Esophagus mucosa (tissue), 1 donor: ENCODE measurements at regions not wholly inside any gene's neighbourhood (a gene's known extent, or its start where the extent isn't known, plus 50 kb on each side); places are given as distances from the start of the nearest gene placed in this dataset.

Experiments
- ATAC-seq: fragments of 200-7000 bp; cut with Tn5 transposase; one replicate; pipeline ENCODE4 v1.9.1; 2020
- donor health status: DM: yes; HTN: yes; CAD: no.

DNA sequence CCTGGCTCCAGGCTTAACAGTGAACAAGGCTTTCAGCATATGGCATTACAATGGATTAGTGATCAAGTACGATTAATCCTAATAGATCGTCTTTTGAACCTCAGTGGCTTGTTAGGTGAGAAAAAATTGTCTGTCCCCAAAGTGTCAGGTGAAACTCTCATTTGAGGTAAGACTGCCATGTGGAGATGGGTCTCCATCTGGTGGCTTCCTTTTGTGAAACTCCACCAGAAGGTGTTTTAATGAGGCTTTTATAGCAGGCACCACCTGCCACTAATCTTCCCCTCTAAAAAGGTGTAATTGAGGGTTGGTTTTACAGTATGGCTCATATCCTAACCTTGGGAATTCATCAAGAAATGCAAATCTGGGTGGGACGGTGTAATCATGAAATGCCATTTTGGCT, 471.1 kb upstream of the MPDZ start:
- no peak for ATAC-seq

GRCh38 chr9:13750061-13750460, 470.6 kb upstream of the MPDZ start:
- ATAC-seq = no peak

- no peak for ATAC-seq
These were observed 467.4 kb upstream of the MPDZ start for GRCh38 chr9:13746876-13747275.

- no peak for ATAC-seq
These were observed 464.9 kb upstream of the MPDZ start for GRCh38 chr9:13744261-13744901.

DNA sequence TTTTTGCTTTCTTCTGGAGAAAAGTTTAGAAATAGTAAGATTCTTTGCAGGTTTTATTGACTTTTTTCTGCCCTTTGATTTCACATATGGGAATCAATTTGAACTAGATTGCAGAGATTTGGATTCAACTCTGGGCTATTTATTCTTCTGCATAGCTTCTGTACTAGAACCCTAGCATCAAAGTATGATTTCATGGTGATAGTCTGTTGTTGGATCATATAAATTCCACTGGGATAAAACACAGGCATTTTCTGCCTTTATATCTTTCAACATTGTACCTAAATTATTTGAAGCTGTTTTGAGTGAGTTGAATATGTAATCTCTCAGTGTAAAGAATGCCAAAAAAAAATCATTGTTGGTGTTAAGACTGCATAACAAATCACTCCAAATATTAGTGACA, 458.4 kb upstream of the MPDZ start:
- no peak for ATAC-seq

DNA sequence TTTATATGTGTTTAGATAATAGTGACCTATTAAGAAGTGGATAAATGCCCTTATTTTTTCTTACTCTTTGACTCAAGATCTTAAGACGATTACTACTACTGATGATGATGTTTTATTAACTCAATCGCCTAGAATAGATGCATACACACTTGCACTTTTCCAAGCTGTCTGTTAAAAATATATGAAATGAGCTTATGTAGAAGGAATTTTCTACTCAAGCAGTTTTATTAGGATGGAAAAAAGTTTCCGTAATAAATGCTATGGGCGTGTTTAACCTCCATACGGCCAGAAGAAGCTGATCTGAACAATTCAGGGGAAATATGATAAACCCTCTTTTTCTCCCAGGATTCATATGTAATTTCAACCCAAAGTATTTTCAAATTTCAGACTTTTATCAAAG, 455.7 kb upstream of the MPDZ start:
- no peak for ATAC-seq

DNA sequence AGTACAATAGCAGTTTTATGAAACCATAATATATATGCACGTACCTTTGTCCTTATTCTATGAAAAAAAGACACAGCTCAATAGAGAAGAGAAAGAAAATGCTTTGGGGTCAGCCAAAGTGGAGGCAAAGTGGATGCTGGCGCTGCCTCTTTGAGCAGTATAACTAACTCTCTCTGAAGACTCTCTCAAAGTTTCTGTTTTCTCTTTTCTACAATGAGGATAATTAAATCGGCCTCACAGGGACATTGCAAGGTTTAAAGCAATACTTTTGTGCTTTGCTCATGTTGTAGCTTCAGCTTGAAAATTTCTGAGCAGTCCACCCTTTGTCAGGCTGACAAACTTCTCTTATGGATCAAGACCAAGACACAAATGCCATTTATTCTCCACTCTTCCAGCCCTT, 455.1 kb upstream of the MPDZ start:
- ATAC-seq = no peak

DNA sequence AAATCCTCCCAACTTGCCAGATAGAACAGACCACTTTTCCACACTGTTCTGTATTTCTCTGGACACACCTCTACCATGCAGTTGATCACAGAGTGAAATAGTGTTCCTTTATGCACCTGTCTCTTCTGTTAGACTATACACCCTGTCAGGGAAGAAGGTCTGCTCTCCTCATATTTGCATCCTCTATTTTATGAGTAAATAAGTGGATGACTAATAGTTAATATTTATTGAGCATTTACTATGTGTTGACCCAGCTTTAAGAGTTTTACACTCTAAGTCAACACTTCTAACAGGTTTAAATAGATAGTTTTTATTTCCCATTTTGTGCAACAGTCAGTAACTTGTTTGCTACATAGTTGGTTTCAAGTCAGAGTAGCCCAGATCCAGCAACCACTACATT, 452.8 kb upstream of the MPDZ start:
- ATAC-seq = peak; percentile 15

DNA sequence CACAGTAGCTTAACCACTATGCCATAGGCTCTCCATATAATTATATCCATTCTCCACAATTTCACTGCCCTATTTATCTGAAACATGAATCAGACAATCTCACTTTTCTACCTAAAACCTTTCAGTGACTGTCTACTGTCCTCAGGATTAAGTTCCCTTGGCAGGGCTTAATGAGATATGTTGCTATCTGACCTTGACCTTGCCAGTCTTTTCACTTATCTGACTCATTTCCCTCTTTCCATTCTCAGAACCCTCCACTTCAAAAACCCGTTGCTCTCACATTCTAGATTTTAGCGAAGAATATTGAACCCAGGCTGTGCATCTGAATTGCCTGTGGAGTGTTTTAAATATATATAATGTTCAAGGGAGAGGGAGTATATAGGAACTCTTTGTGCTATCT, 452.1 kb upstream of the MPDZ start:
- ATAC-seq = no peak

DNA sequence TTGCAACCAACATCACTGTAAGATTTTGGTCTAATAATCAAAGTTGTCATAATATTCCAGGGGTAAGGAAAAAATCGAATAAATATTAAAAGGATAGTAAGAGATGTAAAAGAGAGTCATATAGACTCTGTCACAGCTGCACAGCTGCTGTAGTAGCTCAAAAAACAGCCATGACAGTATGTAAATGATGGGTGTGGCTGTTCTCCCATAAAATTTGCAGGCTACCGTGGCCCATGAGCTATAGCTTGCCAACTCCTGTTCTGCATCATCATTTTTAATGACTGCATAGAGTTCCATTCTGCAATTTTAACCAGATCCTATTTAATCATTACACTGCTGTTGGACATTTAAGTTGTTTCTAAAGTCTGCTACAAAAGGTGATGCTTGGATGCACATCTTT, 450.5 kb upstream of the MPDZ start:
- ATAC-seq = no peak

DNA sequence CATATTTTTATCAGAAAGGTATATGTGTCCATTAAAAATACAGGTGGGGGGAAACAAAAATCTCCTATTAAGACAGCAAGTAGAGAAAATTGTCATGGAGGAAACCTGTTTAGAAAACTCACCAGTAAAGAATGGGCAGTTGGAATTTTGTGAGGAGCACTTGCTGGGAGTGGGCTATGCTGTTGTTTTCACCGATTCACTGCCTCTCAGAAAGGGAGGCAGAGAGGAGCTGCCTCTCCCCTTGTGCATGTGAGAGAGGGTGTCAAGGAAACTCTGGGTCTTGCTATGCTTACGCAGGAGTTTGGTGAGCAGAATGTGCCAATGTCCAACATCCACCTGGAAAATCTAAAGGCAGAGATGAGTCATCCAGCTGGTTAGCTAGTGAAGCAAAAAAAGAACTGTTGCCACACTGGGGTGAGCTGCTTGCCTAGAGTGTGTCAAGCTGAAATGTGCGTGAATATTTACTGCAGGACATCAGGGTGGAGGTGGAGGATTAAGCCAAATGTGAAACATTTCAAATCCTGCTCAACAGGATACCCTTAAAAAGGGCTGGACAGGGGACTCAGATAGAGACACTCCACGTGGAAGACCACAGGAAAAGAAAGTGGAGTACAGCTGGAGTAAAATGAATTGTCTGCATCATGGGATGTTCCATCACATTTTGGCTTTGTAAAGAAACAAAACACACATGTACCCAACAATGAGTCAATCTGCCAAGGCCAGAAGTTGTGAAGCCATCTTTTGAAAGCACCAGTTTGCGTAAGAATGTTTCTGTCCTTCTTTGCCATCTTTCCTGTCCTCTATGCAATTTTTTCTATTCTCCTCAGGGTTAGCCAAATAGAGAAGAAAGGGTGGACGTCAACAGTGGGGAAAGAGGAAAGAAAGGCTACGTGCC, 449.7 kb upstream of the MPDZ start:
- peak; percentile 64 for ATAC-seq

GRCh38 chr9:13728131-13728530, 448.6 kb upstream of the MPDZ start:
- ATAC-seq = no peak

GRCh38 chr9:13726746-13727145, 447.3 kb upstream of the MPDZ start:
- peak; percentile 48 for ATAC-seq

- no peak for ATAC-seq
These were observed 446.0 kb upstream of the MPDZ start for GRCh38 chr9:13725516-13725915.

DNA sequence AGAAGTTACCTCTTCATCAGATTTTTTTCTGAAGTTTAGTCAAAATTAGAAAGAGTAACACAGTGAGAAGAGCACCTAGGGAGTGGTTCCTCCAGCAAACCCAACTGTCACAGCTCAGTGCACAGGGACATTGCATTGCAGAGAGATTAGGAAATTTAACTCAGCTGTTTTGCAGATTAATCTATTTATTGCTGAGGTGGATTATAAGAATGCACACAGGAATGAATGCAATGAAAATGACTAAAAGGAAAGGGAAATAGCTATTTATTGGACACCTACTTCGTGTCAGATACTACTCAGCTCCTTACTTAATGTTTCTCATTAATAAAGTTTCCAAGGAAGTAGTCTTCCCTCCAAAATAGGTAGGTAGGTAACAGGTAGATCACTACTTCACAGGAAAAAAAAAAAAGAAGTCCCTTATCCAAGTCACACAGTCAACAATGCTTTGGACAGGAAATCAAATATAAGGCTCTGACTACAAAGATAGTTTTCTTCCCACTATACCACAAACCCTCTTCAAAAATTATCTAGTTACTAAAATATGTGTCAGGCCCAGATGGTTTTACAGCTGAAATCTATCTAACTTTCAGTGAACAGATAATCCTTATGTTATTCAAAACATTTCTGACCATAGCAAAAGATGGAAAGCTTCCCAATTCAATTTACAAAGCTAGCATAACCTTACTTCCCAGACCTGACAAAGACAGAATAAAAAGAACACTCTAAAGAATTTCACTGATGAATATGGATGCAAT, 442.2 kb upstream of the MPDZ start:
- ATAC-seq = peak; percentile 43

DNA sequence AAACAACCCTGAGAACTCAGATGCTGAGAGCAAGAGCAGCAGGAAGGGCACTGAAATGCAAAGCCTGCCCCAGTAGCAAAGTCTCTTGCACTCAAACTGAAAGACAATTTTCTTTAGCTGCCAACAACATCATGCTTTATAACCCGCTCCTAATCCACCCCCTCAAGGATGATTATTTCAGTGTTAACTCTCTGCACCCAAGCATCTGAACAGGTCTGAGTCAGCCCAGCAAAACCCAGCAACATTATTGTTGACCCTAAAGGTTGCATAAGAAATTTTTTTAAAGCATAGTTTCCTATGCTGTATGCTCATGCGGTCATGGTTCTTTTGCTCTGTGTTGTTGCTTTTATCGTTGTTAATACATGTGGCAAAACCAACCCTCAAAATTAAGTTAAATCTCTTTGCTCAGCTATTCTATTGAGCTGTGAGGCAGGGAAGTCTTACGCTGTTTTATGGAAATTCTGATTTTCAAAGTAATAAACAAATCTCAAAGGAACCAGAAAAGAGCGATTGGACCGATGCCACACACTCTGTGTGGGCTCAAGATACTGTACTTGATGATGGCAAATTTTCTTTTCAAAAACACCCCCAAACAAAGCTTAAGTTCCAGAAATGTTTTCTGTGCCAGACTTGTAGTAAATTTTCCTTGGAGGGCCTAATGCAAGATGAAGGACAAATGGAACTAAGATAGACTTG, 440.6 kb upstream of the MPDZ start:
- ATAC-seq = peak; percentile 82

DNA sequence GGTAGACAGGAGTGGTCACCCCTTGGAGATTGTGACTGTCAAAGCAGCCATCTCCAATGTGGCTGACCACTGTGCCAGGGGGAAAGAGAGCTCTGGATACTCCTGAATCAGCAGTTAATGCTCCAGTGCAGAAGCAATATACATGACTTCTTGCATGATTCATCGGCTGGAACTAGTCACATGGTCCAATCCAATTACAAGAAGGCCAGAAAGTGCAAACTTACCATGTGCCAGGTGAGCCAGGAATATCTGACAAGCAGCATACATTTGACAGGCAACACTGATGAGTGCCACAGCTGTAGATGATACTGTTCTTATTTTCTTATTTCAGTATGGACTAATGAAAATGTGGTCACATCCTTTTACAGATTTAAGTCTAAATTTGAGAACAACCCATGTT, 440.0 kb upstream of the MPDZ start:
- ATAC-seq = peak; percentile 71

DNA sequence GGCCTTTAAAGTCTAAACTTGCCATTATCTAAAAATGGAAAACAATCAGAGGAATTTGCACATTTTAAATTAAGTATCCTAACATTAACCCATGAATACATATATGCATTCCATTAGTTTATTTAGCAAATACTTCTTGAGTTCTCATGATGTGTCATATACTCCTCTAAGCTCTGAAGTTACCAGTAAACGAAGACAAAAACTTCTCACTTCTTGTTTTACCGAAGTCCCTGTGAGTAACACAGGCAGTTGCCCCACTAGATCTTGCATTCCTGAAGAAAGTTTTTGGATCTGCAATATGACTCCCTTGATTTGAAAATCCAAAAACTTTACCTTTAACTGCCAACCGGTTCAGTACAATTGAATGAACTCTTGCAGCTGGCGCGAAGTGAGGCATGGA, 439.0 kb upstream of the MPDZ start:
- ATAC-seq = no peak

GRCh38 chr9:13718086-13718485, 438.6 kb upstream of the MPDZ start:
- ATAC-seq = no peak

DNA sequence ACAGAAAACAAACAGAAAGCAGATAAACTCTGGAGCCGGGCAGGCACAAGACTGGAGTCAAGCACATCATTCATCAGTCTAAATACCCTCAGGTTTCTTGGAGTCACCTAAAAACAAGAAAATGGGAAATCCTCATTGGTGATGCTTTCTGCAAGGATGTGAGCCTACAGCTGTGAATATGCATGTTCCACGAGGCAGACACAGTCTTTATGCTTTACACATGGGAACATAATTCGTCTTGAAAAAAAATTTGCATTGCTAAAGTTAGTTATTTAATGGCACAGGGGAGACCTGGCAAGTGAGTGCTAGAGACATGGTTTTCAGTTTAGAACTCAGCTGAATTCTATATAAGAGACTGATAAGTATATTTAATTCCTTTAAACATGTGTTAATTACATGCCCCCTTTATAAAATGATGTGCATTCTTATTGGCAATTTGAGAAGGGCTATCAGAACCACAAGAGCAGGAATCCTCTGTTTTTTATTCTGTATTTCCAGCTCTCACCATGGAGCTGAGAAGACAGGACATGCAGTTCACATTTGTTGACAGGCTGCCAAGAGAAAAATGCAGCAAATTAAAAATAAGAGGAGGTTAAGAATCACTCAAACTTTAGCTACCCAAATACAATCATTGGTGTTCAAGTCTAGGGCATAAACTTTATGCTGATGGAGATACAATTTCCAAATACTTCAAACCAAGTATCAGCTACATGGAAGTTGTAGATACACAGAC, 438.0 kb upstream of the MPDZ start:
- ATAC-seq = no peak

DNA sequence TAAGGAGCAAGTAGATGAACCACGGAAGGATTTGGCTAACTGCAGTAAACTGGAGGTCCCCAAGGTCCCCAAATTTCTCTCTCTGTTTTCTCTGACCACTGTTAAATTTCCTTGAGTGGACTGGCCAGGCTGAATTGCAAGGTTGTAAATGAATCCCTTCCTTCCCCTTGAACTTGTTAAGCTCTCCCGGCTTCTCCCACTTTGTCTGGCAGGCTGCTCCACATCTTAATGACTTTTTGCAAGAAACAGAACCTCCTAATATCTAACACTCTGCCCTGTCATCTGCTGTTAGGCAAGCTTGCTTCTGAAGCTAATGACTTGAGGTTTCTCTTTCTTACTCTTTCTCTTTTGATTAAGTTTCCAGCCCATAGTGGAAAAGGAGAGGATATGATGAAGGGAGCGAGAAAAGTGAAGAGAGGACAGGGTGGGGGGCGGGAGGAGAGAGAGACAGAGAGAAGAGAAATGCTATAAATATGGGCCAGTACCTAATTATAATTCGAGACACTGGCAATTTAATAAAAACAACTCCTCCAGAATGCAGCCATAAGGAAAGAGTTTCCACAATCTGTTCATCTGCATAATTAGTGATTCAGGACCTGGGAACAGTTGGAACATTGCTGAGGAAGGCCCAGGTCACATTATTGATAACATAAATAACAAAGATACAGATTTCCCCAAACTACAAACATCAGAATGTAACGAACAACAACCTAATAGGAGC, 437.3 kb upstream of the MPDZ start:
- no peak for ATAC-seq

GRCh38 chr9:13716090-13716489, 436.6 kb upstream of the MPDZ start:
- no peak for ATAC-seq
